ACHN (cell line): ENCODE measurements at regions not wholly inside any gene's neighbourhood (a gene's known extent, or its start where the extent isn't known, plus 50 kb on each side); places are given as distances from the start of the nearest gene placed in this dataset.
"Not testable (repeated sequence)": the region's sequence is repeated elsewhere in the genome, so short reads cannot be mapped to it uniquely, and the experiment has no call there.

Source experiments
- DNase-seq: peaks from one replicate; pipeline ENCODE4 v3.0.0-alpha.2; 2015
- in situ Hi-C: cut with HindIII; loops from 2 replicates; pipeline ENCODE4 v1.10.0; 2017; ENCODE audit warnings: low sequenced_read_pairs, low pct_ligation_motif_present, low pct_unique_long_range_greater_than_20kb

GRCh38 chr1:60847855-60848582, 234.3 kb upstream of the NFIA start:
- in situ Hi-C loops, result no loop called here

GRCh38 chr1:60847391-60847790, 235.0 kb upstream of the NFIA start:
- no peak for DNase-seq
- in situ Hi-C loops, result no loop called here

More at GRCh38 chr1:60847855-60848582, 234.3 kb upstream of the NFIA start:
- no peak for DNase-seq

- DNase-seq, in situ Hi-C loops: not testable (repeated sequence)
Measured at GRCh38 chr1:60845659-60846058, 236.7 kb upstream of the NFIA start.

- in situ Hi-C loops, result no loop called here
- DNase-seq, result no peak
Measured at GRCh38 chr1:60842304-60842703, 240.1 kb upstream of the NFIA start.

- in situ Hi-C loops, result no loop called here
- no peak for DNase-seq
Measured at GRCh38 chr1:60841116-60842046, 241.0 kb upstream of the NFIA start.

- DNase-seq, in situ Hi-C loops: not testable (repeated sequence)
Measured at GRCh38 chr1:60840476-60840875, 241.9 kb upstream of the NFIA start.

- in situ Hi-C loops, result no loop called here
- no peak for DNase-seq
Measured at GRCh38 chr1:60835649-60836048, 246.7 kb upstream of the NFIA start.

- in situ Hi-C loops, result no loop called here
- no peak for DNase-seq
Measured at GRCh38 chr1:60833173-60833572, 249.2 kb upstream of the NFIA start.

- in situ Hi-C loops, result no loop called here
Measured at GRCh38 chr1:60832367-60832766, 250.0 kb upstream of the NFIA start.

GRCh38 chr1:60831780-60832179, 250.6 kb upstream of the NFIA start:
- in situ Hi-C loops, result no loop called here
- DNase-seq, result no peak

More at GRCh38 chr1:60832367-60832766, 250.0 kb upstream of the NFIA start:
- DNase-seq, result no peak

GRCh38 chr1:60828944-60829343, 253.4 kb upstream of the NFIA start:
- in situ Hi-C loops, result no loop called here
- no peak for DNase-seq

- in situ Hi-C loops, result no loop called here
- no peak for DNase-seq
Measured at GRCh38 chr1:60826320-60827094, 255.9 kb upstream of the NFIA start.

GRCh38 chr1:60825593-60825992, 256.8 kb upstream of the NFIA start:
- DNase-seq, result no peak
- in situ Hi-C loops, result no loop called here

- in situ Hi-C loops, result no loop called here
- no peak for DNase-seq
Measured at GRCh38 chr1:60823151-60823550, 259.2 kb upstream of the NFIA start.

- in situ Hi-C loops, result no loop called here
- no peak for DNase-seq
Measured at GRCh38 chr1:60822252-60822651, 260.1 kb upstream of the NFIA start.

- in situ Hi-C loops, result no loop called here
- no peak for DNase-seq
Measured at GRCh38 chr1:60821156-60821555, 261.2 kb upstream of the NFIA start.

- DNase-seq, result no peak
- in situ Hi-C loops, result no loop called here
Measured at GRCh38 chr1:60818969-60819701, 263.2 kb upstream of the NFIA start.

- DNase-seq, result no peak
- in situ Hi-C loops, result no loop called here
Measured at GRCh38 chr1:60813071-60813470, 269.3 kb upstream of the NFIA start.
